Esophagus squamous epithelium (tissue), 5 donors: ENCODE measurements at regions not wholly inside any gene's neighbourhood (a gene's known extent, or its start where the extent isn't known, plus 50 kb on each side); places are given as distances from the start of the nearest gene placed in this dataset.
"Not testable (repeated sequence)": the region's sequence is repeated elsewhere in the genome, so short reads cannot be mapped to it uniquely, and the experiment has no call there.

Source experiments
- DNase-seq: peaks from one replicate; lab custom pipeline; 2025; lab: John Stamatoyannopoulos, UW
- H3K27ac ChIP-seq, 4 donors: fragments of 200-600 bp; sonication (generic); one replicate each; pipeline ENCODE4 v1.5.1; 2016 to 2019; ENCODE audit warnings: mild to moderate bottlenecking in 1 of 4
- H3K27me3 ChIP-seq, 4 donors: fragments of 200-600 bp; sonication (generic); 1 replicate in 3 of 4; 2 replicates in 1 of 4; pipeline versions ENCODE4 v1.5.1 to v1.6.0; 2017 to 2021; ENCODE audit warnings: antibody characterized with exemption in 1 of 4
- H3K36me3 ChIP-seq, 3 donors: fragments of 200-600 bp; sonication (generic); one replicate each; pipeline ENCODE4 v1.5.1; 2016 to 2019
- H3K4me1 ChIP-seq, 3 donors: fragments of 200-600 bp; sonication (generic); one replicate each; pipeline ENCODE4 v1.5.1; 2017 to 2019
- H3K4me3 ChIP-seq, 4 donors: fragments of 200-600 bp; sonication (generic); 1 replicate in 3 of 4; 2 replicates in 1 of 4; pipeline ENCODE4 v1.5.1; 2016 to 2019; ENCODE audit warnings: mild to moderate bottlenecking in 2 of 4, moderate library complexity in 1 of 4
- H3K9me3 ChIP-seq, 3 donors: fragments of 200-600 bp; sonication (generic); one replicate each; pipeline ENCODE4 v1.5.1; 2016 to 2019
- CTCF ChIP-seq, 6 experiments: fragments of 450-650 bp in 4 of 6; fragments of 200-600 bp in 2 of 6; sonication (generic) in 2 of 6; IDR thresholded peaks; one replicate each; pipeline ENCODE4 v1.5.1; 2016 to 2019; ENCODE audit warnings: antibody characterized with exemption in 6 of 6, mild to moderate bottlenecking in 4 of 6, moderate library complexity in 4 of 6
- POLR2A ChIP-seq, 4 donors: fragments of 450-650 bp; IDR thresholded peaks; one replicate each; pipeline ENCODE4 v1.6.1; 2017; ENCODE audit warnings: antibody characterized with exemption in 4 of 4, mild to moderate bottlenecking in 4 of 4, moderate library complexity in 3 of 4
- WGBS, 2 donors: methylation state at CpG; one replicate each; pipeline ENCODE4 v1.1.5; 2018; 5-methylcytosine and 5-hydroxymethylcytosine counted together
- intact Hi-C: fragments of 100-400 bp; cut with DNase I; formaldehyde crosslinking; loops from one replicate; pipeline ENCODE4 v1.15.0; 2022
- donor health status: DM: yes; HTN: yes; CAD: no.

DNA sequence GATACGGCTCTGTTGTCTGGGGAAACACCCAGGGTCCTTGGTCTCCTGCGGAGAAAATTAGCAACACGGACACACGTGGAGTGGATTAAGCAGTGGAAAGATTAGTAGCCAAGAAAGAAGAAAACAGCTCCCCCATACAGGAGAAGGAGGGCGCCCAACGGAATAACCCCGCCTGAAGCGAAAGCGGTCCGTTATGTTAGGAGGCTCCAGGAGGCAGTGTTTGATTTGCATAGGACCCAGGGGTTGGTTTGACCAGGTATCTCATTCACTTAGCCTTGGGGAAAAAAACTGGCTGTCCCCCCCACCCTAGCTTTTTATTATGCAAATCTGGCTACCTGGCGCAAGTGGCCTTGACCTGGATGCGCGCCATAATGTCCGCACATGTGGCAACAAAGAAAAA is 170.1 kb upstream of the KYNU start:
- no peak for DNase-seq
- Histone ChIP-seq H3K27me3 (no peaks in the 10 kb centered on the region), H3K27ac (no peak overlapping the region), H3K4me3 (no peak overlapping the region), H3K36me3 (no peaks in the 10 kb centered on the region), H3K9me3 (no peaks in the 10 kb centered on the region), H3K4me1 (no peaks in the 10 kb centered on the region)
- WGBS, 2 donors, result 94 to 98% methylated on average over 12 to 14 of the region's 14 CpGs
- TF ChIP-seq POLR2A (IDR thresholded peaks at IDR 0.05), result no peak
- TF ChIP-seq CTCF (IDR thresholded peaks at IDR 0.05), result no peak
- intact Hi-C loops, result no loop called here

DNA sequence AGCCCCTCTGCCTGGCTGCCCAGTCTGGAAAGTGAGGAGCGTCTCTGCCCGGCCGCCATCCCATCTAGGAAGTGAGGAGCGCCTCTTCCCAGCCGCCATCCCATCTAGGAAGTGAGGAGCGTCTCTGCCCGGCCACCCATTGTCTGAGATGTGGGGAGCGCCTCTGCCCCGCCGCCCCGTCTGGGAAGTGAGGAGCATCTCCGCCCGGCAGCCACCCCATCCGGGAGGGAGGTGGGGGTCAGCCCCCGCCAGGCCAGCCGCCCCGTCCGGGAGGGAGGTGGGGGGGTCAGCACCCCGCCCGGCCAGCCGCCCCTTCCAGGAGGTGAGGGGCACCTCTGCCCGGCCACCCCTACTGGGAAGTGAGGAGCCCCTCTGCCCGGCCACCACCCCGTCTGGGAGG is 175.1 kb upstream of the KYNU start:
- WGBS, 2 donors, result no CpG with 5 or more reads among the region's 24 CpGs

DNA sequence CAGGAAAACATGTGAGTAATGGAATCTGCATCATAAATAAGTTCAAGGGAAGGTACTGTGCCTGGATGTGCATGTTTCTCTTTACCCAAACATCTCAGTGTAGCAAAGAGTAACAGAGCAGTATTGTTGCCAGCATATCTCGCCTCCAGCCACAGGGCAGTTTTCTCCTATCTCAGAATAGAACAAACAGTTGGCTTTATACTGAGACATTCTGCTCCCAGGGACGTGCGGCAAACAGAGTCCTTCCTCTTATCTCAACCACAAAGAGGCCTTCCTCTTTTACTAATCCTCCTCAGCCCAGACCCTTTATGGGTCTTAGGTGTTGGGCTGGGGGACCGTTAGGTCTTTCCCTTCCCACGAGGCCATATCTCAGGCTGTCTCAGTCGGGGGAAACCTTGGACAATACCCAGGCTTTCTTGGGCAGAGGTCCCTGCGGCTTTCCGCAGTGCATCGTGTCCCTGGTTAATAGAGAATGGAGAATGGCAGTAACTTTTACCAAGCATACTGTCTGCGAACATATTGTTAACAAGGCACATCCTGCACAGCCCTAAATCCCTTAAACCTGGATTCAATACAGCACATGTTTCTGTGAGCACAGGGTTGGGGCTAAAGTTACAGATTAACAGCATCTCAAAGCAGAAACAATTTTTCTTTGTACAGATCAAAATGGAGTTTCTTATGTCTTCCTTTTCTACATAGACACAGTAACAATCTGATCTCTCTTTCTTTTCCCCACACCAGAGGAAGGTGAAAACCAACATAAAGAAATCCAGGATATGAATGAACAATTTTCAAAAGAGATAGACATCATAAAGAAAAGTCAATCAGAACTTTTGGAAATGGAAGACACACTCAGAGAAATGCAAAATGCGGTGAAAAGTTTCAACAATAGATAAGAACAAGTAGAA is 181.9 kb upstream of the KYNU start:
- H3K27ac ChIP-seq, H3K4me3 ChIP-seq, H3K9me3 ChIP-seq, H3K4me1 ChIP-seq, DNase-seq, H3K27me3 ChIP-seq, H3K36me3 ChIP-seq, intact Hi-C loops: not testable (repeated sequence)
- WGBS, 2 donors, result 64 to 65% methylated on average over 9 to 10 of the region's 11 CpGs

More for the DNA sequence above, 175.1 kb upstream of the KYNU start:
- H3K36me3 ChIP-seq, DNase-seq, H3K27me3 ChIP-seq, H3K4me1 ChIP-seq, H3K4me3 ChIP-seq, intact Hi-C loops, H3K9me3 ChIP-seq, H3K27ac ChIP-seq: not testable (repeated sequence)

GRCh38 chr2:142694282-142694681 is 183.2 kb upstream of the KYNU start:
- TF ChIP-seq POLR2A (IDR thresholded peaks at IDR 0.05), result no peak
- no peak for TF ChIP-seq CTCF (IDR thresholded peaks at IDR 0.05)
- Histone ChIP-seq H3K9me3 (no peaks in the 10 kb centered on the region), H3K36me3 (no peaks in the 10 kb centered on the region), H3K4me1 (no peaks in the 10 kb centered on the region), H3K27ac (no peak overlapping the region), H3K4me3 (no peak overlapping the region), H3K27me3 (no peaks in the 10 kb centered on the region)
- 100% methylated on average over 2 of the region's 2 CpGs for WGBS, 2 donors
- no peak for DNase-seq
- intact Hi-C loops, result no loop called here

GRCh38 chr2:142693171-142693950 is 184.1 kb upstream of the KYNU start:
- TF ChIP-seq POLR2A (IDR thresholded peaks at IDR 0.05), result no peak
- TF ChIP-seq CTCF (IDR thresholded peaks at IDR 0.05), result no peak
- H3K9me3 ChIP-seq, result no peaks in the 10 kb centered on the region
- H3K27ac ChIP-seq, result no peak overlapping the region
- H3K4me1 ChIP-seq, result no peaks in the 10 kb centered on the region
- H3K36me3 ChIP-seq, result no peaks in the 10 kb centered on the region
- 44 to 65% methylated on average over 4 of the region's 4 CpGs for WGBS, 2 donors
- intact Hi-C loops, result no loop called here
- H3K27me3 ChIP-seq, result no peaks in the 10 kb centered on the region
- no peak overlapping the region for H3K4me3 ChIP-seq
- DNase-seq, result no peak
